Stimulated activated CD4-positive, alpha-beta T cell treated with anti-CD3 and anti-CD28 coated beads, TNF-alpha, amount 100 ng/mL, for 24 hours (primary cell): ENCODE measurements at regions not wholly inside any gene's neighbourhood (a gene's known extent, or its start where the extent isn't known, plus 50 kb on each side); places are given as distances from the start of the nearest gene placed in this dataset.

ENCODE experiments used
- DNase-seq, 3 experiments: peaks; one replicate each; pipeline ENCODE4 v3.0.0-alpha.2; 2020; ENCODE audit warnings: low read depth in 3 of 3

DNA sequence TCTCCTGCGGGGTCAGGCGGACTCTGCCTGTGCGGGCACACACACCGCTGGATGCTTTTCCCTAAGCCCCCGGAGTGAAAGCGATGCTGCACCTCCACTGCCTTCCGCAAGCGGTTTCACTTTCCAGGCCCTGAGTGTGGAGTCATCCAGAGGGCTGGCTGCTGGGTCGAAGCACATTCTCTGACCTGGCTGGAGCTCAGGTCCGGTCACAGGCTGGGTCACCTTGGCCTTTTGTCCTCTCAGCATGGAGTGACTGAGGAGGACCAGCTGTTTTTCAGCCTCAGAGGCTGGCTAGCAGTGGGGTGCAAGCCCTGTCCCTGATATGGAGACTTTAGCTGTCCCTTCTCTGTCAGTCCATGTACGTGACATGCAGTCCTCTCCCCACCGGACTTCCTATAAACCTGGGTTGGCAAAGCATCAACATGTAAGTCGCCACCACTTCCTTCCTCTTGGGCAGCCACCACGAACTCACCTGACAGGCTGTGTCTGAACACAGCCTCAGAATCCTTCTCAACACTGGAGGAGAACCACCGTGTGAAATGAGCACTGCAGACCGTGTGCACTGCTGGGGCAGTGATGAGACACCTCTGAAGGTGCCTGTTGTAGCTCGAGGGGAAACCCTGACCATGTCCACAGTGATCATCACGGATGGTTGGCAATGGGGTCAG, 51.3 kb downstream of the GADD45G start:
- no peak for DNase-seq

GRCh38 chr9:89657295-89657694, 52.5 kb downstream of the GADD45G start:
- DNase-seq: no peak

GRCh38 chr9:89657765-89658164, 53.0 kb downstream of the GADD45G start:
- DNase-seq: peak in 1 of 3 experiments; percentile 19

- no peak for DNase-seq
These were observed 53.6 kb downstream of the GADD45G start for GRCh38 chr9:89658401-89658800.

- DNase-seq: no peak
These were observed 54.1 kb downstream of the GADD45G start for GRCh38 chr9:89658931-89659330.

- DNase-seq: no peak
These were observed 54.7 kb downstream of the GADD45G start for GRCh38 chr9:89659473-89659872.

DNA sequence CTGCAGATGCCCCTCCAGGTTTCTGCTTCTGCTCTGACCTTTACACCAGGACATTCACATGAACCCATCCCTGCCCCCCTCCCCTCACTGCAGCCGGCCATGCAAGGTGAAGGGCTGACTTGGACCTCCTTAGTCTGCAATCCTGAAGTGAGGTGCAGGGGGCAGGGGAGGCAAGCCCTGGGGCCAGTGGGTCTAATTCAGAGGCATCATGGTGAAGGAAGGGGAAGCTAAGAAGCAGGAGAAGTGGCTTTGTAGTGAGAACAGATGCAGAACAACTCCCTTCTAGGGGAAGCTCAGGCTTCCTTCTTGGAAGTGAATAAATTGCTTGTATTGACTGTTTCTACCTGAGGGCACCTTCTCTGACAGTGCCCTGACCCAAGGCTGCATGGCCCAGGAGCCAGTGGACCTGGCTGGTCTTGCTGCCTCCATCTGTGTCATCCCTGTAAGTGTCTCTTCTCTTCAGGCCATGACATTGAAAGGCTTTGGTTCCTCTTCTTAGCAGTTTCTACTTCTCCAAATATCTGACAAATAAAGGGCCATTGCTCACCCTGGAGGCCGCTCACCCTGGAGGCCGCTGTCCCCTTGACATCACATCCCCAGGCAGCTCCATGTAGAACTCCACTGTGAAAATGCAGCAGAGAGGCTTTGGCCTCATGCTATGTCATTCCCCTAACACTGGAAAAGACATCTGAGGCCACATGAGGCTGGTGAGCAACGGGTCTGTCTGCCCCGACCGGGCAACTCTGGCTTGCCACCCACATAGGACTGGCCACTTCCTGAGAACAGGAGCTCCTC, 55.3 kb downstream of the GADD45G start:
- no peak for DNase-seq

- DNase-seq: no peak
These were observed 56.7 kb downstream of the GADD45G start for GRCh38 chr9:89661391-89661949.

GRCh38 chr9:89661956-89662717, 57.3 kb downstream of the GADD45G start:
- no peak for DNase-seq

DNA sequence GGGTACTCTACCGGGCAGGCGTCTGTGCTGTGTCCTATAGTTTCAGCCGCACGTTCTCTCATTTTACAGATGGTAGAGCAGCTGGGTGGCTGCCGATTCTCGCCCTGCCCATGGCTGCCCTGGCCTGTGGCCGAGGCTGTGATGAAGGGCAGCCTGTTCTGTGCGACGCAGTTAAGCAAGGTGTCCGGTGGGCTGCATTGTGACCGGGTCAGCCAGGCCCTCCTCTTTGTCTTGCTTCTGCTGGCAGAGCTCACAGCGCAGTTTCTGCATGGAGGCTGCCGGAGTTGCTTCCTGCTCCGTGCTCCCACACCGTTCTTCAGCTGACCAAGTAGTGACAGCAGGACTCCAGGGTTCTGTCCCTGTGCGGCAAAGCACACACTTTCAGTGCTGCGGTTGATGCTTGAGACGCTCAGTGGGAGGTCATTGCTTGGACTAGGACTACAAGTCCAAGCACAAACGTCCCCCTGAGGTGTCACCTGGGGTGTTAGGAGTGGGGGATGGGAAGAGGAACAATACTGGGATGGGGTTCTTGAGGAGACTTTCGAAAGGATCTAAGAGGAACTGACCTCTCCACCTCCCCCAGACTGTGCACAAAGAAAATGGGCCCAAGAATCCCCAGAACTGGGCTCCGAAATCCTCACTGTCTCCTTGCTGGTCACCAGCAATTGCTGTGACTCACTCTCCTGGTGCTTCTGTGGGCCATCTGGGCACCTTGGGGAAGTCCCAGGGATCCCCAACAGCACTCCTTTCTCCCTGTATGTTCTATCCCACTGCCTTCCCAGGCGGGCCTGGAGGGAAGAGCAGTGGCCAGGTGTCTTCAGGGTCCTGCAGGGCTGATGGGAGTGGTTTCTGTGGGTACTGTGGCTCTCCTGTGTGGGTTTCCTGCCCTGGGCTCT, 58.2 kb downstream of the GADD45G start:
- no peak for DNase-seq

- no peak for DNase-seq
These were observed 58.8 kb downstream of the GADD45G start for GRCh38 chr9:89663614-89663970.

DNA sequence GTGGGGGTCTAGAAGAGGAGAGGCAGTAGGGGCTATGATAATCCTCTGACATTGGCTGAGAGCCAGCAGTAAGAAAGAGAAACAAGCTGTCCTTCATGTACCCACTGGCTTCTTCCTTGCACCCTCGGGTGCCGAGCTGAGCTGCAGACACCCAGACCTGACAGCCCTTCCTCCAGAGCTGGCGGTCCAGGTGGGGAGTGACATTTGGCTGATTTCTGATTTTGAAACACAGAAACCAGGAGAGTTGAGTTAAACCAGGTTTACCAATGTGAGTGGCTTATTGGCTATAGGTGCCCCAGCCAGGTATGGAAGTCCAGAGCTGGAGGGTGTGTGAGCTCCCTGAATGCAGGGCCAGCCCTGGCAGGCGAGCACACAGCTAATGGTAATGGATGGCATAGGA, 59.2 kb downstream of the GADD45G start:
- DNase-seq: no peak

DNA sequence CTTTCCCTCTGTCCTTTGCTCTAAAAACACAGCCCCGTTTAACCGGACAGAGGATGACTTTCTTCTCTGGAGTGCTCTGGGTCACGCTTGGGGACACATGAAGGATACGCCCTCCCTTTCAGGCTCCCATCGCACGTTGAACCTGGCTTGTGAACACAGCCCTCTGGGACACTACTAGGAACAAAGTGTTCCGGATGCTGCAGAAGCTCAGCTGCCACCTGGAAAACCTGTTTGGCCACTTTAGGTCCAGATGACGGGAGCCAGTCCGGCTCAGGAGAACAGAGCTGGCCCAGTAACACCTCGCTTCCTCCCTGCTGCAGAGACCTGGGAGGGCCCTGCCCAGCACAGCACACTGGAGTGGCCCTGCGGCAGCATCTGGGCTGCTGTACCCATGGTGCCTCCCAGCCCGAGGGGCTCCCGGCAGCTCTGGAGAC, 60.1 kb downstream of the GADD45G start:
- DNase-seq: no peak

DNA sequence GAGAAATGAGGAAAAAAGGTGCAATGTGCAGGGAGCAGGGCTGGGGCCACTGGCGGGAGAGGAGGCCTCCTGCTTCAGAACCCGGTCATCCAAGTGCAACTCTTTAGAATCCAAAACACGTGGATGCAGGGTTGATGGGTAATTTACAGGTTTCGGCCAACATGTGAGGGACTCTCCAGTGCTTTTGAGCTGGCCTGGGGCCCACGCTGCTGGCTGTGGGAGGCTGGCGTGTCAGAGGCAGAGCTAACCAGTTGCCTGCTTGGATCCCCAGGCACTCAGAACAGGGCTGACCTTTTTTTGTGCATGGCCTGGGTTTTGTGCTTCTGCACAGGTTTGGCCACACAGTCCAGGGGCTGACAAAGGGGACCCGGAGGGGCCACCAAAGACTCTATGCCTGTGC, 61.6 kb downstream of the GADD45G start:
- DNase-seq: no peak

DNA sequence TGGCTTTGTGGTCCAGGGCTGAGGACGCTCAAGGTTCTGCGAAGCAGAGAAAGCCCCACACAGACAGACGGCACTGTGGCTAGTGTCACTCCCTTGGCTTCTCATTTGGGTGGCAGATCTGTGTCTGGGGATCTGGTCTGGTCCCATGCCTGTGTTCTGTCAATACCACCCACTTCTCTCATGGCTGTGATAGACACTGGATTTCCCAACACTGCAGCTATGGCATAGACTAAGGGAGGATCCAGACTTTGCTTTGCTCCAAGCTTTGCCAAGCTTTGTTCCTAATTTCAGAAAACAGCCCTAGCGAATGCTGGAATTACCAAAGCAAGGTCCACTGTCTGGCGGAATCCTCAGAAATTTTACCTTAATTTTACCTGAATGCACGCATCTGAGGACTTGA, 62.1 kb downstream of the GADD45G start:
- no peak for DNase-seq

GRCh38 chr9:89667726-89668125, 62.9 kb downstream of the GADD45G start:
- DNase-seq: no peak

GRCh38 chr9:89668216-89668865, 63.5 kb downstream of the GADD45G start:
- no peak for DNase-seq

- no peak for DNase-seq
These were observed 64.0 kb downstream of the GADD45G start for GRCh38 chr9:89668866-89669246.

DNA sequence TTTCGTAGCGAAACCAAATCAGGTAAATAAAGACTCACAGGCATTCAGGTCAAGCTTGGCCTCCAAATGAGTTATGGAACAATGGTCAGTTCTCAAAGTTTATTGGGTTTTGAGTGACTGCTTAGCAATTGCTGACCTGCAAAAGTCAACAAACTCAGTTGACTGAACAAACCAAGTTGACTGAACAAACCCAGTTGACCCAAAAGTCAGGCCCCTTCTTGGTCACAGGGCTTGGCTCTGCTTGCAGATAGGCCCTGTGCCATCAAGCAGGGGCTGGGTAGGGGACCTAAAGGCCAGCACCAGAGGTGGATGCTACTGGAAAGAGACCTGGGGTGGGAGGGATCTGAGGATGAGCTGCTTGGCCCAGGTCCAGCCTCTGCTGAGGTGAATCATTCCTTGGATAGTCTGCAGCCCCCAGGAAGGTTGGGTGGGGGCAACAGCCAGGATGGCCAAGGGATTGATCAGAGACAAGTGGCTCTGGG, 64.6 kb downstream of the GADD45G start:
- no peak for DNase-seq

DNA sequence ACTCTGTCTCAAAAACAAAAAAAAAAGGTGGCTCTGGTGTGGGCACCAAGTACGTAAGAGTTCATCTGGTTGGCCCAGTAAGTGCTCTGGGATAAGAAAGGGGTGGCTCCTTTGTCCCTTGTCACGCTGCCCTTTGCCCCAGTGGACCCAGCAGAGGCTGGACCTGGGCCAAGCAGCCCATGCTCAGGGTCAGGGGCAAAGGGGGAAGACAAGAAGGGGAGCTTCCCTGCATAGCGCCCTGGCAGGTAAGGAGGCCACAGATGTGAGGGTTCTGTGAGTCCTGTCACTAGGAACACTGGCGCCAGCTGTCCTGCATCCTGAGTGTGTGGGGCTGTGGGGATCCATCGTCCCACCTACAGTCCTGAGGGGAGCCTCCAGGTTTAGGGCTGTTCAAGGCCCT, 65.3 kb downstream of the GADD45G start:
- DNase-seq: no peak
